Vagina (tissue), 2 donors: ENCODE measurements at regions not wholly inside any gene's neighbourhood (a gene's known extent, or its start where the extent isn't known, plus 50 kb on each side); places are given as distances from the start of the nearest gene placed in this dataset.

Experiments used
- DNase-seq, 2 donors: peaks; one replicate each; pipeline ENCODE4 v3.0.0-alpha.2; 2017; ENCODE audit errors: extremely low spot score in 2 of 2
- H3K27ac ChIP-seq: fragments of 200-600 bp; sonication (generic); one replicate; pipeline ENCODE4 v1.5.1; 2019
- H3K27me3 ChIP-seq: fragments of 200-600 bp; sonication (generic); one replicate; pipeline ENCODE4 v1.5.1; 2019
- H3K36me3 ChIP-seq, 2 donors: fragments of 200-600 bp; sonication (generic); one replicate each; pipeline ENCODE4 v1.5.1; 2017 to 2019
- H3K4me1 ChIP-seq: fragments of 200-600 bp; sonication (generic); one replicate; pipeline ENCODE4 v1.5.1; 2019
- H3K4me3 ChIP-seq, 2 donors: fragments of 200-600 bp; sonication (generic); 1 replicate in 1 of 2; 2 replicates in 1 of 2; pipeline ENCODE4 v1.5.1; 2016 to 2019
- H3K9me3 ChIP-seq: fragments of 200-600 bp; sonication (generic); one replicate; pipeline ENCODE4 v1.5.1; 2019
- CTCF ChIP-seq, 3 experiments: fragments of 450-650 bp in 2 of 3; fragments of 200-600 bp in 1 of 3; sonication (generic) in 1 of 3; IDR thresholded peaks; one replicate each; pipeline ENCODE4 v1.5.1; 2017 to 2019; ENCODE audit warnings: antibody characterized with exemption in 3 of 3, mild to moderate bottlenecking in 2 of 3, moderate library complexity in 2 of 3
- POLR2A ChIP-seq, 2 donors: fragments of 450-650 bp; IDR thresholded peaks; one replicate each; pipeline ENCODE4 v1.6.1; 2017; ENCODE audit warnings: antibody characterized with exemption in 2 of 2, mild to moderate bottlenecking in 2 of 2, moderate library complexity in 2 of 2
- POLR2AphosphoS5 ChIP-seq, 2 donors: sonication (generic); formaldehyde crosslinking; IDR thresholded peaks; one replicate each; pipeline ENCODE4 v1.9.0; 2017; ENCODE audit warnings: antibody characterized with exemption in 2 of 2, mild to moderate bottlenecking in 2 of 2, low read depth in 1 of 2; ENCODE audit not compliant: insufficient read depth in 1 of 2
- intact Hi-C: fragments of 100-400 bp; cut with DNase I; formaldehyde crosslinking; loops from one replicate; pipeline ENCODE4 v1.15.1; 2023

- peaks cover 8% of the 10 kb centered on the region for H3K4me1 ChIP-seq
- no peaks in the 10 kb centered on the region for H3K27me3 ChIP-seq
- intact Hi-C loops: no loop called here
- TF ChIP-seq POLR2AphosphoS5 (IDR thresholded peaks at IDR 0.05; ENCODE audit: insufficient read depth in 1 of 2, low read depth in 1 of 2) (no peak), POLR2A (IDR thresholded peaks at IDR 0.05) (no peak), CTCF (IDR thresholded peaks at IDR 0.05) (no peak)
- peak overlapping the region; percentile 74 for H3K27ac ChIP-seq
- H3K36me3 ChIP-seq: no peaks in the 10 kb centered on the region
- no peak for DNase-seq
- no peaks in the 10 kb centered on the region for H3K9me3 ChIP-seq
- H3K4me3 ChIP-seq: no peak overlapping the region
These were observed 290.8 kb downstream of the THBS2 start for GRCh38 chr6:168962886-168963285.

GRCh38 chr6:168961264-168961656, 292.4 kb downstream of the THBS2 start:
- intact Hi-C loops: no loop called here
- Histone ChIP-seq H3K27ac (peak overlapping the region; percentile 35), H3K4me1 (peaks cover 8% of the 10 kb centered on the region)

GRCh38 chr6:168960551-168961263, 292.9 kb downstream of the THBS2 start:
- DNase-seq: no peak
- Histone ChIP-seq H3K4me3 (no peak overlapping the region), H3K9me3 (no peaks in the 10 kb centered on the region), H3K27ac (peak overlapping the region; percentile 35), H3K27me3 (no peaks in the 10 kb centered on the region), H3K36me3 (no peaks in the 10 kb centered on the region), H3K4me1 (peaks cover 8% of the 10 kb centered on the region)
- intact Hi-C loops: no loop called here
- TF ChIP-seq POLR2A (IDR thresholded peaks at IDR 0.05) (no peak), POLR2AphosphoS5 (IDR thresholded peaks at IDR 0.05; ENCODE audit: insufficient read depth in 1 of 2, low read depth in 1 of 2) (no peak), CTCF (IDR thresholded peaks at IDR 0.05) (no peak)

More at GRCh38 chr6:168961264-168961656, 292.4 kb downstream of the THBS2 start:
- H3K27me3 ChIP-seq: no peaks in the 10 kb centered on the region
- no peaks in the 10 kb centered on the region for H3K9me3 ChIP-seq
- no peak for DNase-seq
- TF ChIP-seq POLR2AphosphoS5 (IDR thresholded peaks at IDR 0.05; ENCODE audit: insufficient read depth in 1 of 2, low read depth in 1 of 2) (no peak), POLR2A (IDR thresholded peaks at IDR 0.05) (no peak)
- H3K36me3 ChIP-seq: no peaks in the 10 kb centered on the region
- H3K4me3 ChIP-seq: no peak overlapping the region

- no peak overlapping the region for H3K27ac ChIP-seq
- intact Hi-C loops: no loop called here
- no peaks in the 10 kb centered on the region for H3K9me3 ChIP-seq
- H3K4me3 ChIP-seq: no peak overlapping the region
- H3K36me3 ChIP-seq: no peaks in the 10 kb centered on the region
- no peak for DNase-seq
- H3K4me1 ChIP-seq: peaks cover 8% of the 10 kb centered on the region
- no peaks in the 10 kb centered on the region for H3K27me3 ChIP-seq
- TF ChIP-seq POLR2AphosphoS5 (IDR thresholded peaks at IDR 0.05; ENCODE audit: insufficient read depth in 1 of 2, low read depth in 1 of 2) (no peak), CTCF (IDR thresholded peaks at IDR 0.05) (no peak), POLR2A (IDR thresholded peaks at IDR 0.05) (no peak)
These were observed 293.9 kb downstream of the THBS2 start for GRCh38 chr6:168959696-168960095.

- DNase-seq: no peak
- Histone ChIP-seq H3K9me3 (no peaks in the 10 kb centered on the region), H3K27me3 (no peaks in the 10 kb centered on the region), H3K36me3 (no peaks in the 10 kb centered on the region), H3K4me3 (no peak overlapping the region), H3K27ac (peak overlapping the region; percentile 30), H3K4me1 (no peaks in the 10 kb centered on the region)
- TF ChIP-seq CTCF (IDR thresholded peaks at IDR 0.05): peak; percentile 37 to 82 (median 67)
- no peak for TF ChIP-seq POLR2AphosphoS5 (IDR thresholded peaks at IDR 0.05; ENCODE audit: insufficient read depth in 1 of 2, low read depth in 1 of 2)
- intact Hi-C loops: no loop called here
These were observed 296.5 kb downstream of the THBS2 start for GRCh38 chr6:168956884-168957730.
